Endodermal cell (in vitro differentiated cells): ENCODE measurements at regions not wholly inside any gene's neighbourhood (a gene's known extent, or its start where the extent isn't known, plus 50 kb on each side); places are given as distances from the start of the nearest gene placed in this dataset.

Experiments used
- DNase-seq: peaks from one replicate; pipeline ENCODE4 v3.0.0-alpha.2; 2017
- H3K27ac ChIP-seq: 2 replicates; pipeline ENCODE4 v1.5.1; 2013; ENCODE audit warnings: mild to moderate bottlenecking, low read depth, low read length, moderate library complexity
- H3K27me3 ChIP-seq: 2 replicates; pipeline ENCODE4 v1.6.1; 2013; ENCODE audit warnings: mild to moderate bottlenecking, low read length, moderate library complexity; ENCODE audit not compliant: insufficient read depth, control insufficient read depth, poor library complexity, severe bottlenecking
- H3K36me3 ChIP-seq: 2 replicates; pipeline ENCODE4 v1.7.0; 2013; ENCODE audit warnings: mild to moderate bottlenecking, low read length, moderate library complexity; ENCODE audit not compliant: control insufficient read depth, insufficient read depth
- H3K4me1 ChIP-seq: one replicate; pipeline ENCODE4 v1.7.0; 2013; ENCODE audit warnings: low read length; ENCODE audit not compliant: control insufficient read depth, insufficient read depth
- H3K4me3 ChIP-seq: 2 replicates; pipeline ENCODE4 v1.5.1; 2013; ENCODE audit warnings: mild to moderate bottlenecking, low read length, moderate library complexity
- H3K9ac ChIP-seq: 2 replicates; pipeline ENCODE4 v1.6.1; 2013; ENCODE audit warnings: mild to moderate bottlenecking, low read length, moderate library complexity; ENCODE audit not compliant: poor library complexity, severe bottlenecking; ENCODE audit errors: extremely low read depth
- H3K9me3 ChIP-seq: 2 replicates; pipeline ENCODE4 v1.6.1; 2013; ENCODE audit warnings: mild to moderate bottlenecking, low read length, moderate library complexity; ENCODE audit not compliant: control insufficient read depth
- H3K27ac Mint-ChIP-seq: 2 replicates; pipeline ENCODE4 v1.8.0; 2020; ENCODE audit warnings: mixed read lengths
- H3K27me3 Mint-ChIP-seq: 2 replicates; pipeline ENCODE4 v1.8.0; 2021; ENCODE audit warnings: mild to moderate bottlenecking, mixed read lengths; ENCODE audit not compliant: insufficient read depth
- H3K36me3 Mint-ChIP-seq: 2 replicates; pipeline ENCODE4 v1.8.0; 2020; ENCODE audit warnings: low read depth, mixed read lengths
- H3K4me1 Mint-ChIP-seq: 2 replicates; pipeline ENCODE4 v1.8.0; 2020; ENCODE audit warnings: mixed read lengths
- H3K4me3 Mint-ChIP-seq: 2 replicates; pipeline ENCODE4 v1.8.0; 2020; ENCODE audit warnings: mild to moderate bottlenecking, moderate library complexity, mixed read lengths
- H3K9me3 Mint-ChIP-seq: 2 replicates; pipeline ENCODE4 v1.8.0; 2020; ENCODE audit warnings: mild to moderate bottlenecking, mixed read lengths
- CTCF ChIP-seq: fragments of 200-600 bp; sonication (generic); conservative IDR thresholded peaks from 2 replicates; pipeline ENCODE4 v1.5.0; 2021; ENCODE audit warnings: antibody characterized with exemption, mild to moderate bottlenecking
- WGBS, 2 experiments: methylation state at CpG; one replicate each; pipeline versions ENCODE4 v1.1.5 to v1.1.7; 2013; ENCODE audit warnings: missing lambda C conversion rate in 2 of 2, mixed read lengths in 1 of 2; ENCODE audit not compliant: insufficient coverage in 1 of 2, insufficient read length in 1 of 2; 5-methylcytosine and 5-hydroxymethylcytosine counted together

- H3K9ac ChIP-seq = no peak overlapping the region
- H3K27me3 ChIP-seq = no peaks in the 10 kb centered on the region
- Mint-ChIP-seq H3K4me1 (peaks cover 7% of the 10 kb centered on the region), H3K4me3 (no peak overlapping the region), H3K9me3 (peaks cover 33% of the 10 kb centered on the region), H3K27me3 (no peaks in the 10 kb centered on the region), H3K27ac (no peak overlapping the region), H3K36me3 (peaks cover 43% of the 10 kb centered on the region)
- peaks cover 4% of the 10 kb centered on the region for H3K9me3 ChIP-seq
- no peaks in the 10 kb centered on the region for H3K36me3 ChIP-seq
- peak; percentile 71 for DNase-seq
- H3K4me1 ChIP-seq = no peaks in the 10 kb centered on the region
- WGBS, 2 experiments = 94 to 97% methylated on average over 10 to 16 of the region's 16 CpGs
- no peak overlapping the region for H3K4me3 ChIP-seq
- peak; percentile 32 for TF ChIP-seq CTCF
- H3K27ac ChIP-seq = no peak overlapping the region
Observed at GRCh38 chr5:98121036-98121936, 652.2 kb upstream of the RGMB start.

GRCh38 chr5:98128271-98128670 is 645.2 kb upstream of the RGMB start:
- TF ChIP-seq CTCF = no peak
- H3K27ac Mint-ChIP-seq = no peak overlapping the region
- peaks cover 42% of the 10 kb centered on the region for H3K36me3 Mint-ChIP-seq
- H3K27me3 ChIP-seq = no peaks in the 10 kb centered on the region
- WGBS, 2 experiments = 80 to 100% methylated on average over 1 to 2 of the region's 2 CpGs
- no peaks in the 10 kb centered on the region for H3K27me3 Mint-ChIP-seq
- no peak overlapping the region for H3K27ac ChIP-seq
- DNase-seq = no peak
- no peak overlapping the region for H3K4me3 ChIP-seq
- H3K9me3 Mint-ChIP-seq = peaks cover 25% of the 10 kb centered on the region
- no peak overlapping the region for H3K9ac ChIP-seq
- H3K4me1 Mint-ChIP-seq = no peaks in the 10 kb centered on the region
- H3K9me3 ChIP-seq = peaks cover 26% of the 10 kb centered on the region
- H3K4me1 ChIP-seq = no peaks in the 10 kb centered on the region
- H3K36me3 ChIP-seq = peaks cover 14% of the 10 kb centered on the region
- H3K4me3 Mint-ChIP-seq = no peak overlapping the region

GRCh38 chr5:98128846-98129245 is 644.6 kb upstream of the RGMB start:
- no peaks in the 10 kb centered on the region for H3K27me3 ChIP-seq
- Mint-ChIP-seq H3K4me3 (no peak overlapping the region), H3K36me3 (peaks cover 41% of the 10 kb centered on the region), H3K27me3 (no peaks in the 10 kb centered on the region), H3K9me3 (peaks cover 25% of the 10 kb centered on the region), H3K4me1 (no peaks in the 10 kb centered on the region), H3K27ac (no peak overlapping the region)
- 95 to 100% methylated on average over 1 to 2 of the region's 2 CpGs for WGBS, 2 experiments
- H3K36me3 ChIP-seq = peaks cover 14% of the 10 kb centered on the region
- DNase-seq = no peak
- no peak overlapping the region for H3K4me3 ChIP-seq
- H3K27ac ChIP-seq = no peak overlapping the region
- H3K9ac ChIP-seq = no peak overlapping the region
- H3K9me3 ChIP-seq = peaks cover 26% of the 10 kb centered on the region
- no peaks in the 10 kb centered on the region for H3K4me1 ChIP-seq
- no peak for TF ChIP-seq CTCF
